ENCODE measurements at regions not wholly inside any gene's neighbourhood (a gene's known extent, or its start where the extent isn't known, plus 50 kb on each side); places are given as distances from the start of the nearest gene placed in this dataset.

GRCh38 chr13:59483501-59484145 is 680.1 kb downstream of the DIAPH3 start:
- no peak for TF ChIP-seq CTCF (IDR thresholded peaks at IDR 0.05; ENCODE audit: insufficient read depth, low read depth, low read length)
- no peak for TF ChIP-seq EZH2 (IDR thresholded peaks at IDR 0.05; ENCODE audit: insufficient read depth, low read length)
